HL-60 (cell line): ENCODE measurements at regions not wholly inside any gene's neighbourhood (a gene's known extent, or its start where the extent isn't known, plus 50 kb on each side); places are given as distances from the start of the nearest gene placed in this dataset.

Experiments
- DNase-seq, 2 experiments: peaks; one replicate each; pipeline ENCODE4 v3.0.0-alpha.2; 2010 to 2020; ENCODE audit warnings: low read depth in 1 of 2, low spot score in 1 of 2
- H3K27ac ChIP-seq: fragments of 250-450 bp; sonication (Bioruptor Pico); replicated peaks from 2 replicates; pipeline ENCODE4 v1.5.1; 2020; ENCODE audit warnings: mild to moderate bottlenecking, moderate library complexity
- H3K27me3 ChIP-seq: fragments of 250-450 bp; sonication (Bioruptor Pico); 2 replicates; pipeline ENCODE4 v1.5.1; 2021; ENCODE audit warnings: mild to moderate bottlenecking, moderate library complexity; ENCODE audit not compliant: insufficient read depth, poor library complexity, severe bottlenecking
- H3K4me3 ChIP-seq: replicated peaks from 2 replicates; pipeline ENCODE4 v1.5.1; 2011; ENCODE audit warnings: mild to moderate bottlenecking, control low read depth, low read length; ENCODE audit not compliant: insufficient read depth
- CTCF ChIP-seq: IDR thresholded peaks from one replicate; pipeline ENCODE4 v1.5.1; 2011; ENCODE audit warnings: low read length, control low read depth, inconsistent platforms; ENCODE audit not compliant: insufficient read depth
- GABPA ChIP-seq: IDR thresholded peaks from 2 replicates; pipeline ENCODE4 v1.6.1; 2012; ENCODE audit warnings: low read depth
- POLR2AphosphoS5 ChIP-seq: IDR thresholded peaks from 2 replicates; pipeline ENCODE4 v1.6.1; 2012; ENCODE audit warnings: low read depth
- REST ChIP-seq: IDR thresholded peaks from 2 replicates; pipeline ENCODE4 v1.6.1; 2012; ENCODE audit warnings: low read depth; ENCODE audit not compliant: insufficient replicate concordance
- SPI1 ChIP-seq: IDR thresholded peaks from 2 replicates; pipeline ENCODE4 v1.6.1; 2012; ENCODE audit warnings: low read depth, mild to moderate bottlenecking, borderline replicate concordance

- DNase-seq, result no peak
- no peak overlapping the region for H3K27ac ChIP-seq
- H3K4me3 ChIP-seq, result no peak overlapping the region
- TF ChIP-seq CTCF, result no peak
- TF ChIP-seq GABPA, result no peak
- TF ChIP-seq SPI1, result no peak
- TF ChIP-seq REST, result no peak
- no peak for TF ChIP-seq POLR2AphosphoS5
- no peaks in the 10 kb centered on the region for H3K27me3 ChIP-seq
These were observed 103.7 kb upstream of the CD180 start for GRCh38 chr5:67300326-67300725.

- peak in 1 of 2 experiments; percentile 17 for DNase-seq
- no peak for TF ChIP-seq CTCF
- no peak for TF ChIP-seq REST
- TF ChIP-seq GABPA, result no peak
- no peak for TF ChIP-seq POLR2AphosphoS5
- TF ChIP-seq SPI1, result no peak
- no peak overlapping the region for H3K27ac ChIP-seq
- H3K27me3 ChIP-seq, result no peaks in the 10 kb centered on the region
- H3K4me3 ChIP-seq, result no peak overlapping the region
These were observed 102.7 kb upstream of the CD180 start for GRCh38 chr5:67299231-67299735.

- Histone ChIP-seq H3K4me3 (no peak overlapping the region), H3K27me3 (no peaks in the 10 kb centered on the region), H3K27ac (no peak overlapping the region)
- no peak for DNase-seq
- TF ChIP-seq REST, result no peak
- TF ChIP-seq GABPA, result no peak
These were observed 101.4 kb upstream of the CD180 start for GRCh38 chr5:67297802-67298532.
